GM21619 (cell line): ENCODE measurements at regions not wholly inside any gene's neighbourhood (a gene's known extent, or its start where the extent isn't known, plus 50 kb on each side); places are given as distances from the start of the nearest gene placed in this dataset.

Source experiments
- ATAC-seq: cut with Tn5 transposase; IDR thresholded peaks from one replicate; pipeline ENCODE4 v1.9.1; 2021; ENCODE audit not compliant: unreplicated experiment

- ATAC-seq = no peak
These were observed 64.2 kb upstream of the MBL2 start for GRCh38 chr10:52836816-52837215.
